A549 (cell line): ENCODE measurements at regions not wholly inside any gene's neighbourhood (a gene's known extent, or its start where the extent isn't known, plus 50 kb on each side); places are given as distances from the start of the nearest gene placed in this dataset.

Source experiments
- RNF2 ChIP-seq: fragments of 200-600 bp; sonication (generic); IDR thresholded peaks from 2 replicates; pipeline ENCODE4 v1.6.1; 2016; ENCODE audit warnings: low read depth, mild to moderate bottlenecking, antibody characterized with exemption, moderate library complexity, borderline replicate concordance
- TF ChIP-seq, protein P1 (sequence below): IDR thresholded peaks from 2 replicates; pipeline ENCODE4 v1.6.1; 2012
- TF ChIP-seq, protein P2 (sequence below): fragments of 200-600 bp; sonication (generic); IDR thresholded peaks from 2 replicates; pipeline ENCODE4 v1.6.1; 2016; ENCODE audit warnings: antibody characterized with exemption, mild to moderate bottlenecking, moderate library complexity
- TF ChIP-seq, protein P3 (sequence below): fragments of 450-650 bp; IDR thresholded peaks from 2 replicates; pipeline ENCODE4 v1.6.1; 2014; ENCODE audit warnings: antibody characterized with exemption

DNA sequence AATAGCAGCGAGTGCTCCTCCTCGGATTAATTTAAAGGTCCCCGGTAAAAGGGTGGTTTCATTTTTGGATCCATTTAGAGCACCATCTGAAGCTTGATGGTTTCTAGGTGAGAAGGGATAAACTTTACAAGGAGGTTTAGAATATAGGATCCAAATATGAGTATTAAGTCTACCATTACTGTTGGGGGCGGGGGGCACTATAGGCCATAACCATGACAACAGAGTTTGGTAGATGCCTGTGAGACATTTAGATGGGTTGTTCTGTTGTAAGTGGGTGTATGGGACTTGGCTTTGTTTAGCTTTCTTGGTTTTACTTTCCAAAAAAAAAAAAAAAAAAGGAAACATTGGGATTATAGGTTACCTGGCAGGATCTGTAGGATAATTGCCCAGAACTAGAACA lies 92.7 kb downstream of the TENT5D start:
- TF ChIP-seq, protein P1, sequence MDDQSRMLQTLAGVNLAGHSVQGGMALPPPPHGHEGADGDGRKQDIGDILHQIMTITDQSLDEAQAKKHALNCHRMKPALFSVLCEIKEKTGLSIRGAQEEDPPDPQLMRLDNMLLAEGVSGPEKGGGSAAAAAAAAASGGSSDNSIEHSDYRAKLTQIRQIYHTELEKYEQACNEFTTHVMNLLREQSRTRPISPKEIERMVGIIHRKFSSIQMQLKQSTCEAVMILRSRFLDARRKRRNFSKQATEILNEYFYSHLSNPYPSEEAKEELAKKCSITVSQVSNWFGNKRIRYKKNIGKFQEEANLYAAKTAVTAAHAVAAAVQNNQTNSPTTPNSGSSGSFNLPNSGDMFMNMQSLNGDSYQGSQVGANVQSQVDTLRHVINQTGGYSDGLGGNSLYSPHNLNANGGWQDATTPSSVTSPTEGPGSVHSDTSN: no peak
- no peak for TF ChIP-seq RNF2
- TF ChIP-seq, protein P2, sequence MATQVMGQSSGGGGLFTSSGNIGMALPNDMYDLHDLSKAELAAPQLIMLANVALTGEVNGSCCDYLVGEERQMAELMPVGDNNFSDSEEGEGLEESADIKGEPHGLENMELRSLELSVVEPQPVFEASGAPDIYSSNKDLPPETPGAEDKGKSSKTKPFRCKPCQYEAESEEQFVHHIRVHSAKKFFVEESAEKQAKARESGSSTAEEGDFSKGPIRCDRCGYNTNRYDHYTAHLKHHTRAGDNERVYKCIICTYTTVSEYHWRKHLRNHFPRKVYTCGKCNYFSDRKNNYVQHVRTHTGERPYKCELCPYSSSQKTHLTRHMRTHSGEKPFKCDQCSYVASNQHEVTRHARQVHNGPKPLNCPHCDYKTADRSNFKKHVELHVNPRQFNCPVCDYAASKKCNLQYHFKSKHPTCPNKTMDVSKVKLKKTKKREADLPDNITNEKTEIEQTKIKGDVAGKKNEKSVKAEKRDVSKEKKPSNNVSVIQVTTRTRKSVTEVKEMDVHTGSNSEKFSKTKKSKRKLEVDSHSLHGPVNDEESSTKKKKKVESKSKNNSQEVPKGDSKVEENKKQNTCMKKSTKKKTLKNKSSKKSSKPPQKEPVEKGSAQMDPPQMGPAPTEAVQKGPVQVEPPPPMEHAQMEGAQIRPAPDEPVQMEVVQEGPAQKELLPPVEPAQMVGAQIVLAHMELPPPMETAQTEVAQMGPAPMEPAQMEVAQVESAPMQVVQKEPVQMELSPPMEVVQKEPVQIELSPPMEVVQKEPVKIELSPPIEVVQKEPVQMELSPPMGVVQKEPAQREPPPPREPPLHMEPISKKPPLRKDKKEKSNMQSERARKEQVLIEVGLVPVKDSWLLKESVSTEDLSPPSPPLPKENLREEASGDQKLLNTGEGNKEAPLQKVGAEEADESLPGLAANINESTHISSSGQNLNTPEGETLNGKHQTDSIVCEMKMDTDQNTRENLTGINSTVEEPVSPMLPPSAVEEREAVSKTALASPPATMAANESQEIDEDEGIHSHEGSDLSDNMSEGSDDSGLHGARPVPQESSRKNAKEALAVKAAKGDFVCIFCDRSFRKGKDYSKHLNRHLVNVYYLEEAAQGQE: no peak
- TF ChIP-seq, protein P3, sequence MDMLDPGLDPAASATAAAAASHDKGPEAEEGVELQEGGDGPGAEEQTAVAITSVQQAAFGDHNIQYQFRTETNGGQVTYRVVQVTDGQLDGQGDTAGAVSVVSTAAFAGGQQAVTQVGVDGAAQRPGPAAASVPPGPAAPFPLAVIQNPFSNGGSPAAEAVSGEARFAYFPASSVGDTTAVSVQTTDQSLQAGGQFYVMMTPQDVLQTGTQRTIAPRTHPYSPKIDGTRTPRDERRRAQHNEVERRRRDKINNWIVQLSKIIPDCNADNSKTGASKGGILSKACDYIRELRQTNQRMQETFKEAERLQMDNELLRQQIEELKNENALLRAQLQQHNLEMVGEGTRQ: no peak
